Body of pancreas (tissue), 4 donors: ENCODE measurements at regions not wholly inside any gene's neighbourhood (a gene's known extent, or its start where the extent isn't known, plus 50 kb on each side); places are given as distances from the start of the nearest gene placed in this dataset.

Experiments
- ATAC-seq: fragments of 150-250 bp; one replicate; pipeline ENCODE4 v1.9.1; 2016
- DNase-seq, 4 donors: peaks; one replicate each; pipeline ENCODE4 v3.0.0-alpha.2; 2019
- H3K27ac ChIP-seq, 4 donors: fragments of 200-600 bp; sonication (generic); 1 replicate in 3 of 4; 2 replicates in 1 of 4; pipeline versions ENCODE4 v1.5.1 to v1.6.1; 2016 to 2019; ENCODE audit warnings: mild to moderate bottlenecking in 1 of 4, mixed read lengths in 1 of 4, moderate library complexity in 1 of 4
- H3K27me3 ChIP-seq, 2 donors: fragments of 200-600 bp; sonication (generic); one replicate each; pipeline ENCODE4 v1.6.0; 2016; ENCODE audit warnings: mild to moderate bottlenecking in 1 of 2
- H3K36me3 ChIP-seq, 2 donors: fragments of 200-600 bp; sonication (generic); replicated peaks in 1 of 2; 2 replicates each; pipeline ENCODE4 v1.5.1; 2016; ENCODE audit warnings: low read depth in 2 of 2; ENCODE audit not compliant: insufficient read depth in 1 of 2
- H3K4me1 ChIP-seq: fragments of 200-600 bp; sonication (generic); one replicate; pipeline ENCODE4 v1.6.0; 2016
- H3K4me3 ChIP-seq, 2 donors: fragments of 200-600 bp; sonication (generic); 1 replicate in 1 of 2; 2 replicates in 1 of 2; pipeline ENCODE4 v1.5.1; 2016 to 2019
- H3K9me3 ChIP-seq, 3 donors: fragments of 200-600 bp; sonication (generic); 1 replicate in 2 of 3; 2 replicates in 1 of 3; pipeline ENCODE4 v1.5.1; 2016
- POLR2A ChIP-seq, 3 donors: fragments of 450-650 bp; IDR thresholded peaks; one replicate each; pipeline ENCODE4 v1.6.1; 2016; ENCODE audit warnings: antibody characterized with exemption in 3 of 3, mild to moderate bottlenecking in 2 of 3
- WGBS, 2 donors: methylation state at CpG; one replicate each; pipeline ENCODE4 v1.1.5; 2017; 5-methylcytosine and 5-hydroxymethylcytosine counted together
- intact Hi-C: fragments of 100-400 bp; cut with DNase I; formaldehyde crosslinking; loops from one replicate; pipeline ENCODE4 v1.15.1; 2023
- TF ChIP-seq, protein P1 (sequence below), 7 experiments: fragments of 450-650 bp in 4 of 7; fragments of 200-600 bp in 3 of 7; sonication (generic) in 3 of 7; IDR thresholded peaks; one replicate each; pipeline ENCODE4 v1.5.1; 2016 to 2019; ENCODE audit warnings: antibody characterized with exemption in 7 of 7

DNA sequence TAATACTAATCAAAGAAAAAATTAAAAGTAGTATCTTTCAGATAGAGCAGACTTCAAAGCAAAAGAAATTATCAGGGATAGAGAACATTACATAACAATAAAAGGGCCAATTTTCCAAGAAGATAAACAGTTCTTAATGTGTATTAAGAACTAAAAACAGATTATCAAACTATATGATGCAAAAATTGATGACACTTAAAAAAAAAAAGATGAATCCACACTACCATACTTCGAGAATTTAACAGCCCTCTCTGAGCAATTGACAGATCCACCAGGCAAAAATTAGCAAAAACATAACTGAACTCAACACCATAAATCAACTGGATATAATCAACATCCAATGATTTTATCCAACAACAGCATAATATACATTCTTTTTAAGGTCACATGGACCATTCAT, 686.5 kb downstream of the LRFN5 start:
- Histone ChIP-seq H3K4me3 (no peak overlapping the region), H3K4me1 (no peaks in the 10 kb centered on the region), H3K9me3 (no peaks in the 10 kb centered on the region), H3K27ac (no peak overlapping the region), H3K36me3 (no peaks in the 10 kb centered on the region), H3K27me3 (no peaks in the 10 kb centered on the region)
- ATAC-seq (no peak), DNase-seq (no peak)
- 30 to 34% methylated on average over 1 of the region's 1 CpG for WGBS, 2 donors
- intact Hi-C loops = no loop called here
- no peak for TF ChIP-seq POLR2A (IDR thresholded peaks at IDR 0.05)
- TF ChIP-seq, protein P1, sequence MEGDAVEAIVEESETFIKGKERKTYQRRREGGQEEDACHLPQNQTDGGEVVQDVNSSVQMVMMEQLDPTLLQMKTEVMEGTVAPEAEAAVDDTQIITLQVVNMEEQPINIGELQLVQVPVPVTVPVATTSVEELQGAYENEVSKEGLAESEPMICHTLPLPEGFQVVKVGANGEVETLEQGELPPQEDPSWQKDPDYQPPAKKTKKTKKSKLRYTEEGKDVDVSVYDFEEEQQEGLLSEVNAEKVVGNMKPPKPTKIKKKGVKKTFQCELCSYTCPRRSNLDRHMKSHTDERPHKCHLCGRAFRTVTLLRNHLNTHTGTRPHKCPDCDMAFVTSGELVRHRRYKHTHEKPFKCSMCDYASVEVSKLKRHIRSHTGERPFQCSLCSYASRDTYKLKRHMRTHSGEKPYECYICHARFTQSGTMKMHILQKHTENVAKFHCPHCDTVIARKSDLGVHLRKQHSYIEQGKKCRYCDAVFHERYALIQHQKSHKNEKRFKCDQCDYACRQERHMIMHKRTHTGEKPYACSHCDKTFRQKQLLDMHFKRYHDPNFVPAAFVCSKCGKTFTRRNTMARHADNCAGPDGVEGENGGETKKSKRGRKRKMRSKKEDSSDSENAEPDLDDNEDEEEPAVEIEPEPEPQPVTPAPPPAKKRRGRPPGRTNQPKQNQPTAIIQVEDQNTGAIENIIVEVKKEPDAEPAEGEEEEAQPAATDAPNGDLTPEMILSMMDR (IDR thresholded peaks at IDR 0.05) = no peak

DNA sequence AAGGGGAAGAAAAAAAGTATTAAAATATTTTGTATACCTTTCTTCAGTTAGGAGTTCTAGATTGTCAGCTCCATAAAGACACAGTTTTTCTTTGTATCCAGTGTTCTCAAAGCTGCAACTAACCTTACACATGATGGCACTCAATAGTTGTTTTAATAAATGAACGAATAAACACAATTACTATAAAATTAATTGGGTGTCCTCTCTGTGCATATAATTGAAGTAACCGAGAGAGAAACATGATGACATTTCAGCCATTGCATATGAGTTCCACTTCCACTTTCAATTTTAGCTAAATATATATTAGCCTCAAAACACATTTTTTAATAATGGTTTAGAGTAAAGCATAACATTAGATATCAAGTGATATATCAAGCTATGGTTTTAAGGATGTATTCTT, 671.2 kb downstream of the LRFN5 start:
- TF ChIP-seq, protein P1 (IDR thresholded peaks at IDR 0.05) = no peak
- no peak for TF ChIP-seq POLR2A (IDR thresholded peaks at IDR 0.05)
- no peak overlapping the region for H3K27ac ChIP-seq
- H3K4me3 ChIP-seq = no peak overlapping the region
- ATAC-seq (no peak), DNase-seq (no peak)
- H3K9me3 ChIP-seq = no peaks in the 10 kb centered on the region
- no peaks in the 10 kb centered on the region for H3K27me3 ChIP-seq
- no peaks in the 10 kb centered on the region for H3K36me3 ChIP-seq
- WGBS, 2 donors = 48 to 60% methylated on average over 2 of the region's 2 CpGs
- no peaks in the 10 kb centered on the region for H3K4me1 ChIP-seq
- intact Hi-C loops = no loop called here

DNA sequence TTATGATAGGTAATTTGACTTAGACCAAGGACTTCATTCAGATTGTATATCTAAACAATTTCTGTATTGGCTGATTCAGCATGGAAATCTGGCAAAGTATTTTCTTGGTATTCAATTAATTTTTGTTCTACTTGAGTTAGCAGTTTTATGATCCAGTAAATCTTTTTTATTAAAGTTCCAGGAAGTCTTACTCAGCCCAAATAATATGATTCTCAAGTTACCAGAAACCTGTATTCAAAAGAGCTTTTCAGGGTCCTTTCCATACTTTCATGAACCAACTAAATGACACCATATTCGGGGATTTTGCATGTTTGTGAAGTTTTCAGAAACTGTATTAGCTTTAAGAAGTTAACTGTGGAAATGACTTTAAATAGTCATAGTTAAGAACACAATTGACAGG, 662.6 kb downstream of the LRFN5 start:
- Histone ChIP-seq H3K4me1 (no peaks in the 10 kb centered on the region), H3K27me3 (no peaks in the 10 kb centered on the region), H3K4me3 (no peak overlapping the region), H3K9me3 (no peaks in the 10 kb centered on the region), H3K36me3 (no peaks in the 10 kb centered on the region), H3K27ac (no peak overlapping the region)
- intact Hi-C loops = no loop called here
- WGBS, 2 donors = 22 to 45% methylated on average over 1 of the region's 1 CpG
- TF ChIP-seq POLR2A (IDR thresholded peaks at IDR 0.05) = no peak
- TF ChIP-seq, protein P1 (IDR thresholded peaks at IDR 0.05) = no peak
- DNase-seq = no peak
- no peak for ATAC-seq

DNA sequence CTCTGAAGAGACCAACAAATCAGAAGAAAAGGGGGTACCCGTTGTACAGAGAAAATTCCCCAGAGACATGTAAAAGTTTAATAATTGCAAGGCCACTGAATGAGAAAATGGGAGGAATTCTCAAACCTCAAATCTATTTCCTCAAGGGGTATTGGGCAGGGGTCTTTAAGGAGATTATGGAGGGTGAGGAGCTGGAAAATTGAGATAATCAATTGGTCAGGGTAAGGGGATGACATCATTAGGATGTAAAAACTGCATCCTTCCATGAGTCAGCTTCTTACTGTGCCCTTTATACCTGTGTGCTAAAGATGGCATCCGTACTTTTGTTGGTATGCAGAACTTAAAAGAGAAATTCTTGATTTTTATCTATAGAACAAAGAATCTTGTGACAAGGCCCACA, 641.5 kb downstream of the LRFN5 start:
- peaks cover 0 to 4% (median 0%) of the 10 kb centered on the region in 3 donors for H3K9me3 ChIP-seq
- H3K27ac ChIP-seq = no peak overlapping the region
- TF ChIP-seq POLR2A (IDR thresholded peaks at IDR 0.05) = no peak
- no peaks in the 10 kb centered on the region for H3K36me3 ChIP-seq
- no peaks in the 10 kb centered on the region for H3K4me1 ChIP-seq
- WGBS, 2 donors = 43 to 64% methylated on average over 2 of the region's 2 CpGs
- ATAC-seq (no peak), DNase-seq (no peak)
- H3K27me3 ChIP-seq = no peaks in the 10 kb centered on the region
- H3K4me3 ChIP-seq = no peak overlapping the region
- intact Hi-C loops = no loop called here

DNA sequence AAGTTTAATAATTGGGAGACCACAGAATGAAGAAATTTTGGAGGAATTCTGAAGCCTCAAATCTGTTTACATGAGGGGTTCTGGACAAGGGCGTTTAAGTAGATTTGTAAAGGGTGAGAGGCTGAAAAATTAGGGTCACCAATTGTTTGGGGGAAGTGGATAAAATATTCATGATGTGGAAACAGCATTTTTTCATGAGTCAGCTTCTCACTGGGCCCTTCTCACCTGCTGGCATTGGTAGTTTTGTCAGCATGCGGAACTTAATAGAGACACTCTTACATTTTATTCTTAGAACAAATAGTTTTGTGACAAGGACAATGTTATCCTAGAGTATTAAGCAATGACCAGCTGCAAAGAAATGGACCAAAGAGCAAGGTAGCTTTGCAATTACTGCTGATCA, 634.4 kb downstream of the LRFN5 start:
- ATAC-seq = no peak

More for the DNA sequence above, 634.4 kb downstream of the LRFN5 start:
- no peak overlapping the region for H3K4me3 ChIP-seq
- no peaks in the 10 kb centered on the region for H3K27me3 ChIP-seq
- H3K27ac ChIP-seq = no peak overlapping the region
- no peak for TF ChIP-seq POLR2A (IDR thresholded peaks at IDR 0.05)
- TF ChIP-seq, protein P1 (IDR thresholded peaks at IDR 0.05) = no peak
- peaks cover 0 to 4% (median 0%) of the 10 kb centered on the region in 3 donors for H3K9me3 ChIP-seq
- WGBS, 2 donors = 53 to 59% methylated on average over 2 of the region's 2 CpGs
- DNase-seq = no peak
- H3K4me1 ChIP-seq = no peaks in the 10 kb centered on the region
- intact Hi-C loops = no loop called here
- no peaks in the 10 kb centered on the region for H3K36me3 ChIP-seq
